ENCODE measurements at regions not wholly inside any gene's neighbourhood (a gene's known extent, or its start where the extent isn't known, plus 50 kb on each side); places are given as distances from the start of the nearest gene placed in this dataset.
"Not testable (repeated sequence)": the region's sequence is repeated elsewhere in the genome, so short reads cannot be mapped to it uniquely, and the experiment has no call there.

DNA sequence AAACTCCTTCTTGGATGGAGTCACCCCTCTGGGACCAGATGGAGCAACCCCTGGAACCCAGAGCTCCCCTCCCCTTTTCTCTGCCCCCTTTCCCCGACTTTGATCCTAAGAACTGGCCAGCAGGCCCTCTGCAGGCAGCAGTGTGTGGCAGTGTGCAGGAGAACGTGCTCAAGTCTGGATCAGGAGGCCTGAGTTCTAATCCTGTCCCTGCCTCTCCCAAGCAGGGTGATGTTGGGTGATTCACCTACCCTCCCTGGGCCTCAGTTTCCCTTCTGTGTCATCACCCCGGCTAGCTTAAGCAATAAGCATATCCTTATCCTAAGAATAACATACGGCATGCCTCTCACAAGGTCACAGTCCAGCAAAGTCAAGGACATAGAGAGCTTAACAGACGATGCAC lies 67.6 kb downstream of the C9orf50 start:
- no peaks in the 10 kb centered on the region for H3K9me2 ChIP-seq (replicated peaks; ENCODE audit: control insufficient read depth, low read length)
- no peak overlapping the region for H3K27ac ChIP-seq (ENCODE audit: low read depth, low read length)
- H3K79me2 ChIP-seq (ENCODE audit: control insufficient read depth, low read length): no peaks in the 10 kb centered on the region
- no peaks in the 10 kb centered on the region for H4K20me1 ChIP-seq (ENCODE audit: control insufficient read depth, insufficient read depth, low read depth, low read length)
- no peaks in the 10 kb centered on the region for H3K4me1 ChIP-seq (ENCODE audit: control insufficient read depth, low read length)
- no peaks in the 10 kb centered on the region for H3F3A ChIP-seq (ENCODE audit: control insufficient read depth, insufficient read depth)
- H3K27me3 ChIP-seq (ENCODE audit: control insufficient read depth, low read length): no peaks in the 10 kb centered on the region
- H3K4me2 ChIP-seq (ENCODE audit: low read length): no peak overlapping the region
- H3K4me3 ChIP-seq (ENCODE audit: low read length): no peak overlapping the region
- TF ChIP-seq, protein P1, sequence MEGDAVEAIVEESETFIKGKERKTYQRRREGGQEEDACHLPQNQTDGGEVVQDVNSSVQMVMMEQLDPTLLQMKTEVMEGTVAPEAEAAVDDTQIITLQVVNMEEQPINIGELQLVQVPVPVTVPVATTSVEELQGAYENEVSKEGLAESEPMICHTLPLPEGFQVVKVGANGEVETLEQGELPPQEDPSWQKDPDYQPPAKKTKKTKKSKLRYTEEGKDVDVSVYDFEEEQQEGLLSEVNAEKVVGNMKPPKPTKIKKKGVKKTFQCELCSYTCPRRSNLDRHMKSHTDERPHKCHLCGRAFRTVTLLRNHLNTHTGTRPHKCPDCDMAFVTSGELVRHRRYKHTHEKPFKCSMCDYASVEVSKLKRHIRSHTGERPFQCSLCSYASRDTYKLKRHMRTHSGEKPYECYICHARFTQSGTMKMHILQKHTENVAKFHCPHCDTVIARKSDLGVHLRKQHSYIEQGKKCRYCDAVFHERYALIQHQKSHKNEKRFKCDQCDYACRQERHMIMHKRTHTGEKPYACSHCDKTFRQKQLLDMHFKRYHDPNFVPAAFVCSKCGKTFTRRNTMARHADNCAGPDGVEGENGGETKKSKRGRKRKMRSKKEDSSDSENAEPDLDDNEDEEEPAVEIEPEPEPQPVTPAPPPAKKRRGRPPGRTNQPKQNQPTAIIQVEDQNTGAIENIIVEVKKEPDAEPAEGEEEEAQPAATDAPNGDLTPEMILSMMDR (IDR thresholded peaks at IDR 0.05; ENCODE audit: low read depth, low read length, poor library complexity, severe bottlenecking): no peak
- no peak for TF ChIP-seq EZH2phosphoT487 (IDR thresholded peaks at IDR 0.05; ENCODE audit: borderline replicate concordance, low read length)
- H3K36me3 ChIP-seq (ENCODE audit: control insufficient read depth, low read length): no peaks in the 10 kb centered on the region
- no peaks in the 10 kb centered on the region for H3K9me3 ChIP-seq (ENCODE audit: control insufficient read depth, insufficient read depth, low read length)

DNA sequence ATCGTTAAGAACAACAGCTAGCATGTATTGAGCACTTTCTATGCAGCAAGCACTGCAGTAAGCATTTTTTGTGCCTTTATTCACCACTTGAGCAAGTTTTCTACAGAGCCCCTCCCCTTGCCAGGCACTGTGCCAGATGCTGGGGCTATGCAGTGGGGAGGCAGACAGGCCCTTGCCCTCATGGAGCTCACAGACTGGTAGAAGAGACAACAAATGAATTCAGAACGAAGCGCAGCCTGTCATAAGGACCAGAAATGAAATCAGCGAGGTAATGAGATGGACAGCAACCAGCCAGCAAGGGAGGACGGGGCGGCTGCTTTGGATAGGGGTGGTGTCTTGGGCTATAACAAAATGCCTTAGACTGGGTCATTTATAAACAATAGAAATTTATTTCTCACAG lies 68.8 kb downstream of the C9orf50 start:
- H4K20me1 ChIP-seq (ENCODE audit: control insufficient read depth, insufficient read depth, low read depth, low read length): no peaks in the 10 kb centered on the region
- no peak overlapping the region for H3K4me2 ChIP-seq (ENCODE audit: low read length)
- no peaks in the 10 kb centered on the region for H3K9me2 ChIP-seq (replicated peaks; ENCODE audit: control insufficient read depth, low read length)
- no peaks in the 10 kb centered on the region; the same call in 1 of the 2 replicates for H3K27me3 ChIP-seq (ENCODE audit: control insufficient read depth, low read length)
- H3K36me3 ChIP-seq (ENCODE audit: control insufficient read depth, low read length): no peaks in the 10 kb centered on the region
- TF ChIP-seq, protein P1 (IDR thresholded peaks at IDR 0.05; ENCODE audit: low read depth, low read length, poor library complexity, severe bottlenecking): no peak
- no peak for TF ChIP-seq EZH2phosphoT487 (IDR thresholded peaks at IDR 0.05; ENCODE audit: borderline replicate concordance, low read length)
- no peak overlapping the region for H3K4me3 ChIP-seq (ENCODE audit: low read length)
- H3K79me2 ChIP-seq (ENCODE audit: control insufficient read depth, low read length): no peaks in the 10 kb centered on the region
- no peaks in the 10 kb centered on the region for H3F3A ChIP-seq (ENCODE audit: control insufficient read depth, insufficient read depth)
- H3K4me1 ChIP-seq (ENCODE audit: control insufficient read depth, low read length): no peaks in the 10 kb centered on the region
- no peak overlapping the region for H3K27ac ChIP-seq (ENCODE audit: low read depth, low read length)
- H3K9me3 ChIP-seq (ENCODE audit: control insufficient read depth, insufficient read depth, low read length): no peaks in the 10 kb centered on the region

DNA sequence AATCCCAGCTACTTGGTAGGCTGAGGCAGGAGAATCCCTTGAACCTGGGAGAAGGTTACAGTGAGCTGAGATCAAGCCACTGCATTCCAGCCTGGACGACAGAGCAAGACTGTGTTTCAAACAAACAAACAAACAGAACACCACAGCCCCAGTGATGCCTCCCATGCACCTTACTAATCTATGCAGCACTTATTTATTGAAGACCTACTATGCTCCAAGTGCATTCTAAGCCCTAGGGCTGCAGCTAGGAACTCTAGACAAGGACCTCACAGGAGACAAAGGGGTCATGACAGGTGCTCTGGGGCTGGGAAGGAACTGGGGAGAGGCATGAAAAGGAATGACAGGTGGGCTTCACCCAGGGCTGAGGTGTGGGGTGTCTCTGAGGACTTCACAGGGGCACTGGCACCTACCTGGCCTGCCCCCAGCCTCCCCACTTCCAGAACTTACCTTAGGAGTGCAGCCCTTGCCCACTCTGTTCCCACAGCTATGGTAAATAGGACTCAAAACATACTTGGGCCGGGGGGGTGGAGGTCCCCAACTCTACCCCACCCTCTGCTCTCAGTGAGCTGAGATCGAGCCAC lies 69.4 kb downstream of the C9orf50 start:
- Histone ChIP-seq H3K9me3 (ENCODE audit: control insufficient read depth, insufficient read depth, low read length) (no peaks in the 10 kb centered on the region), H3K27ac (ENCODE audit: low read depth, low read length) (no peak overlapping the region), H3K4me1 (ENCODE audit: control insufficient read depth, low read length) (no peaks in the 10 kb centered on the region), H3K9me2 (replicated peaks; ENCODE audit: control insufficient read depth, low read length) (no peaks in the 10 kb centered on the region), H3F3A (ENCODE audit: control insufficient read depth, insufficient read depth) (no peaks in the 10 kb centered on the region), H3K4me3 (ENCODE audit: low read length) (no peak overlapping the region), H3K4me2 (ENCODE audit: low read length) (no peak overlapping the region), H3K36me3 (ENCODE audit: control insufficient read depth, low read length) (no peaks in the 10 kb centered on the region), H4K20me1 (ENCODE audit: control insufficient read depth, insufficient read depth, low read depth, low read length) (no peaks in the 10 kb centered on the region), H3K79me2 (ENCODE audit: control insufficient read depth, low read length) (no peaks in the 10 kb centered on the region), H3K27me3 (ENCODE audit: control insufficient read depth, low read length) (no peaks in the 10 kb centered on the region; the same call in 1 of the 2 replicates)
- TF ChIP-seq, protein P1 (IDR thresholded peaks at IDR 0.05; ENCODE audit: low read depth, low read length, poor library complexity, severe bottlenecking): no peak
- no peak for TF ChIP-seq EZH2phosphoT487 (IDR thresholded peaks at IDR 0.05; ENCODE audit: borderline replicate concordance, low read length)

DNA sequence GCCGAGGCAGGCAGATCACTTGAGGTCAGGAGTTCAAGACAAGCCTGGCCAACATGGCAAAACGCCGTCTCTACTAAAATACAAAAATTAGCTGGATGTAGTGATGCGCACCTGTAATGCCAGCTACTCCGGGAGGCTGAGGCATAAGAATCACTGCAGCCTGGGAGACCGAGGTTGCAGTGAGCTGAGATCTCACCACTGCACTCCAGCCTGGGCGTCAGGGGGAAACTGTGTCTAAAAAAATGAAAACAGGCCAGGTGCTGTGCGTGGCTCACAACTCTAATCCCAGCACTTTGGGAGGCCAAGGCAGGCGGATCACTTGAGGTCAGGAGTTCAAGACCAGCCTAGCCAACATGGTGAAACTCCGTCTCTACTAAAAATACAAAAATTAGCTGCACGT lies 69.9 kb downstream of the C9orf50 start:
- not testable (repeated sequence) for H3K79me2 ChIP-seq (ENCODE audit: control insufficient read depth, low read length); H3K4me2 ChIP-seq (ENCODE audit: low read length); H3F3A ChIP-seq (ENCODE audit: control insufficient read depth, insufficient read depth); H3K4me3 ChIP-seq (ENCODE audit: low read length); H3K36me3 ChIP-seq (ENCODE audit: control insufficient read depth, low read length); H4K20me1 ChIP-seq (ENCODE audit: control insufficient read depth, insufficient read depth, low read depth, low read length); H3K27ac ChIP-seq (ENCODE audit: low read depth, low read length); H3K4me1 ChIP-seq (ENCODE audit: control insufficient read depth, low read length); H3K27me3 ChIP-seq (ENCODE audit: control insufficient read depth, low read length); H3K9me2 ChIP-seq (replicated peaks; ENCODE audit: control insufficient read depth, low read length); H3K9me3 ChIP-seq (ENCODE audit: control insufficient read depth, insufficient read depth, low read length)

Data from DOHH2 (cell line).